ENCODE measurements at regions not wholly inside any gene's neighbourhood (a gene's known extent, or its start where the extent isn't known, plus 50 kb on each side); places are given as distances from the start of the nearest gene placed in this dataset.

DNA sequence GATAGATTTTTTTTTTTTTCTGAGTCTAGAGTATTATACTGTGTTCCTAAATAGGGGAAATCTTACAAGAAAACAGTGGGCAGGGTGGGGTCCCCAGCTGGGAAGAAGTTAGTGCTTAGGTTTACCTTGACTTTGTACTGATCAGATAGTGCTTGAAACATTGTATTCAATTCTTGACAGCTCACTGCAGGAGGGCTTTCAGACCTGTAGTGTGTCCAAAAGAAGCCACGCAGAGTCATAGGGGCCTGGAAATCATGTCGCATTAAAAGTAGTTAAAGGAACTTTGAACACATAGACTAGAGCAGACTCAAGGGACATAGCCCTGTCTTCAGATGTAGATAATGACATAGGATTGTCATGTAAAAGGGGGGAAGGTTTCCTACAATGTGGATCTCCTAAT, 215.4 kb upstream of the NR4A3 start:
- TF ChIP-seq RNF2 (IDR thresholded peaks at IDR 0.05; ENCODE audit: borderline replicate concordance, low read depth) = no peak
- TF ChIP-seq CHD4 (IDR thresholded peaks at IDR 0.05; ENCODE audit: borderline replicate concordance) = no peak
- no peak for TF ChIP-seq ZSCAN20 (CRISPR knock-in tag; IDR thresholded peaks at IDR 0.05)
- no peak for TF ChIP-seq ZC3H11A (IDR thresholded peaks at IDR 0.05)
- no peak for TF ChIP-seq CBX8 (IDR thresholded peaks at IDR 0.05)
- no peak for TF ChIP-seq FOSL2 (IDR thresholded peaks at IDR 0.05)
- TF ChIP-seq FOSL2 (CRISPR knock-in tag; IDR thresholded peaks at IDR 0.05) = no peak
- no peak for TF ChIP-seq PHF8 (IDR thresholded peaks at IDR 0.05; ENCODE audit: borderline replicate concordance, low read depth)
- TF ChIP-seq ZFP36 (IDR thresholded peaks at IDR 0.05; ENCODE audit: borderline replicate concordance, partially characterized antibody) = no peak
- TF ChIP-seq JUN (IDR thresholded peaks at IDR 0.05) = no peak
- TF ChIP-seq SREBF2 (IDR thresholded peaks at IDR 0.05) = no peak
- no peak for TF ChIP-seq TFCP2L1 (CRISPR knock-in tag; IDR thresholded peaks at IDR 0.05)
- no peak for TF ChIP-seq JUNB (IDR thresholded peaks at IDR 0.05)
- no peak for TF ChIP-seq TP53 (CRISPR knock-in tag; IDR thresholded peaks at IDR 0.05)
- TF ChIP-seq EHF (CRISPR knock-in tag; IDR thresholded peaks at IDR 0.05) = no peak
- Histone ChIP-seq H3K4me3 (no peak overlapping the region), H3K4me2 (no peak overlapping the region), H3K27ac (no peak overlapping the region), H3K9me3 (no peaks in the 10 kb centered on the region), H3K4me1 (no peaks in the 10 kb centered on the region)
- 73% methylated on average over 2 of the region's 2 CpGs for WGBS (ENCODE audit: missing lambda C conversion rate)
- DNase-seq (ENCODE audit: low read depth in 1 of 2, low spot score in 1 of 2) (no peak), ATAC-seq (no peak), FAIRE-seq (no peak)
- ChIA-PET CTCF (no interaction called here), POLR2A (no interaction called here)

- Histone ChIP-seq H3K4me1 (no peaks in the 10 kb centered on the region), H3K27ac (no peak overlapping the region), H3K4me3 (no peak overlapping the region), H3K4me2 (no peak overlapping the region), H3K9me3 (no peaks in the 10 kb centered on the region)
- TF ChIP-seq POLR2AphosphoS2 (conservative IDR thresholded peaks at IDR 0.05; ENCODE audit: low read length) (no peak), ZFP36 (IDR thresholded peaks at IDR 0.05; ENCODE audit: borderline replicate concordance, partially characterized antibody) (no peak), CBX8 (IDR thresholded peaks at IDR 0.05) (no peak), RFX5 (IDR thresholded peaks at IDR 0.05) (no peak), TFCP2L1 (CRISPR knock-in tag; IDR thresholded peaks at IDR 0.05) (no peak), EHMT2 (IDR thresholded peaks at IDR 0.05; ENCODE audit: low read depth) (no peak), SMC3 (IDR thresholded peaks at IDR 0.05) (no peak), JUN (IDR thresholded peaks at IDR 0.05) (no peak), HOXA7 (CRISPR knock-in tag; IDR thresholded peaks at IDR 0.05) (no peak), CBX2 (IDR thresholded peaks at IDR 0.05; ENCODE audit: borderline replicate concordance, low read depth) (no peak), JUNB (IDR thresholded peaks at IDR 0.05) (no peak), SREBF2 (IDR thresholded peaks at IDR 0.05) (no peak), BHLHE40 (IDR thresholded peaks at IDR 0.05; ENCODE audit: low read depth, low read length) (no peak)
- TF ChIP-seq, protein P1, sequence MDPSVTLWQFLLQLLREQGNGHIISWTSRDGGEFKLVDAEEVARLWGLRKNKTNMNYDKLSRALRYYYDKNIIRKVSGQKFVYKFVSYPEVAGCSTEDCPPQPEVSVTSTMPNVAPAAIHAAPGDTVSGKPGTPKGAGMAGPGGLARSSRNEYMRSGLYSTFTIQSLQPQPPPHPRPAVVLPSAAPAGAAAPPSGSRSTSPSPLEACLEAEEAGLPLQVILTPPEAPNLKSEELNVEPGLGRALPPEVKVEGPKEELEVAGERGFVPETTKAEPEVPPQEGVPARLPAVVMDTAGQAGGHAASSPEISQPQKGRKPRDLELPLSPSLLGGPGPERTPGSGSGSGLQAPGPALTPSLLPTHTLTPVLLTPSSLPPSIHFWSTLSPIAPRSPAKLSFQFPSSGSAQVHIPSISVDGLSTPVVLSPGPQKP (IDR thresholded peaks at IDR 0.05; ENCODE audit: low read depth, low read length) = no peak
- TF ChIP-seq, protein P2, sequence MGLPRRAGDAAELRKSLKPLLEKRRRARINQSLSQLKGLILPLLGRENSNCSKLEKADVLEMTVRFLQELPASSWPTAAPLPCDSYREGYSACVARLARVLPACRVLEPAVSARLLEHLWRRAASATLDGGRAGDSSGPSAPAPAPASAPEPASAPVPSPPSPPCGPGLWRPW (IDR thresholded peaks at IDR 0.05) = no peak
- POLR2A ChIA-PET = no interaction called here
- under 1% methylated on average over 4 of the region's 4 CpGs for WGBS (ENCODE audit: missing lambda C conversion rate)
- no peak for DNase-seq (ENCODE audit: low read depth in 1 of 2, low spot score in 1 of 2)
- no peak for ATAC-seq
- CTCF ChIA-PET = no interaction called here
- FAIRE-seq = no peak
These were observed 214.7 kb upstream of the NR4A3 start for GRCh38 chr9:99606957-99607356.

- ChIA-PET CTCF (no interaction called here), POLR2A (no interaction called here)
- no peak overlapping the region for H3K4me2 ChIP-seq
- no peaks in the 10 kb centered on the region for H3K4me1 ChIP-seq
- no peak overlapping the region for H3K27ac ChIP-seq
- no peak for DNase-seq (ENCODE audit: low read depth in 1 of 2, low spot score in 1 of 2)
- 0% methylated on average over 1 of the region's 1 CpG for WGBS (ENCODE audit: missing lambda C conversion rate)
- H3K4me3 ChIP-seq = no peak overlapping the region
- FAIRE-seq = no peak
- H3K9me3 ChIP-seq = no peaks in the 10 kb centered on the region
- no peak for ATAC-seq
- TF ChIP-seq RCOR1 (IDR thresholded peaks at IDR 0.05; ENCODE audit: low read depth, low read length) = no peak
- TF ChIP-seq, protein P3, sequence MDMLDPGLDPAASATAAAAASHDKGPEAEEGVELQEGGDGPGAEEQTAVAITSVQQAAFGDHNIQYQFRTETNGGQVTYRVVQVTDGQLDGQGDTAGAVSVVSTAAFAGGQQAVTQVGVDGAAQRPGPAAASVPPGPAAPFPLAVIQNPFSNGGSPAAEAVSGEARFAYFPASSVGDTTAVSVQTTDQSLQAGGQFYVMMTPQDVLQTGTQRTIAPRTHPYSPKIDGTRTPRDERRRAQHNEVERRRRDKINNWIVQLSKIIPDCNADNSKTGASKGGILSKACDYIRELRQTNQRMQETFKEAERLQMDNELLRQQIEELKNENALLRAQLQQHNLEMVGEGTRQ (IDR thresholded peaks at IDR 0.05) = no peak
- TF ChIP-seq, protein P1 (IDR thresholded peaks at IDR 0.05; ENCODE audit: low read depth, low read length) = no peak
- TF ChIP-seq RNF2 (IDR thresholded peaks at IDR 0.05; ENCODE audit: borderline replicate concordance, low read depth) = no peak
- TF ChIP-seq FOSL2 (IDR thresholded peaks at IDR 0.05) = no peak
- no peak for TF ChIP-seq FOSL2 (CRISPR knock-in tag; IDR thresholded peaks at IDR 0.05)
- no peak for TF ChIP-seq NFE2L2 (conservative IDR thresholded peaks at IDR 0.05; ENCODE audit: low read length)
- TF ChIP-seq CBX8 (IDR thresholded peaks at IDR 0.05) = no peak
- no peak for TF ChIP-seq NR3C1 (IDR thresholded peaks at IDR 0.05)
- no peak for TF ChIP-seq RARB (CRISPR knock-in tag; IDR thresholded peaks at IDR 0.05)
- no peak for TF ChIP-seq EHMT2 (IDR thresholded peaks at IDR 0.05; ENCODE audit: low read depth)
- TF ChIP-seq KDM5A (IDR thresholded peaks at IDR 0.05) = no peak
- TF ChIP-seq HOXA7 (CRISPR knock-in tag; IDR thresholded peaks at IDR 0.05) = no peak
- no peak for TF ChIP-seq CHD2 (IDR thresholded peaks at IDR 0.05; ENCODE audit: low read length, partially characterized antibody)
These were observed 213.7 kb upstream of the NR4A3 start for GRCh38 chr9:99607842-99608448.
